SW480 (cell line): ENCODE measurements at regions not wholly inside any gene's neighbourhood (a gene's known extent, or its start where the extent isn't known, plus 50 kb on each side); places are given as distances from the start of the nearest gene placed in this dataset.

Experiments
- DNase-seq: peaks from one replicate; pipeline ENCODE4 v3.0.0-alpha.2; 2016; ENCODE audit warnings: low spot score

- no peak for DNase-seq
These were observed 430.3 kb upstream of the TPM1 start for GRCh38 chr15:62612183-62612733.

GRCh38 chr15:62612771-62613170, 429.8 kb upstream of the TPM1 start:
- DNase-seq: no peak

GRCh38 chr15:62616746-62617145, 425.8 kb upstream of the TPM1 start:
- no peak for DNase-seq

- no peak for DNase-seq
These were observed 424.8 kb upstream of the TPM1 start for GRCh38 chr15:62617741-62618140.

- peak; percentile 2 for DNase-seq
These were observed 424.1 kb upstream of the TPM1 start for GRCh38 chr15:62618432-62618831.

- DNase-seq: no peak
These were observed 423.6 kb upstream of the TPM1 start for GRCh38 chr15:62618846-62619504.

- no peak for DNase-seq
These were observed 423.0 kb upstream of the TPM1 start for GRCh38 chr15:62619526-62619925.

- DNase-seq: no peak
These were observed 419.8 kb upstream of the TPM1 start for GRCh38 chr15:62622775-62623174.

GRCh38 chr15:62624547-62625378, 417.8 kb upstream of the TPM1 start:
- no peak for DNase-seq

- DNase-seq: no peak
These were observed 417.0 kb upstream of the TPM1 start for GRCh38 chr15:62625429-62626033.

- DNase-seq: peak; percentile 2
These were observed 415.6 kb upstream of the TPM1 start for GRCh38 chr15:62626903-62627302.

- DNase-seq: no peak
These were observed 411.3 kb upstream of the TPM1 start for GRCh38 chr15:62631076-62631724.

GRCh38 chr15:62636823-62637573, 405.5 kb upstream of the TPM1 start:
- no peak for DNase-seq

GRCh38 chr15:62637574-62637897, 405.0 kb upstream of the TPM1 start:
- no peak for DNase-seq

GRCh38 chr15:62637950-62638619, 404.5 kb upstream of the TPM1 start:
- DNase-seq: no peak

GRCh38 chr15:62639432-62639831, 403.1 kb upstream of the TPM1 start:
- DNase-seq: no peak

GRCh38 chr15:62639906-62640605, 402.5 kb upstream of the TPM1 start:
- DNase-seq: no peak

- no peak for DNase-seq
These were observed 400.7 kb upstream of the TPM1 start for GRCh38 chr15:62641825-62642224.

- no peak for DNase-seq
These were observed 399.0 kb upstream of the TPM1 start for GRCh38 chr15:62643572-62643971.

- DNase-seq: no peak
These were observed 398.2 kb upstream of the TPM1 start for GRCh38 chr15:62644216-62644888.
